HG03469 (cell line): ENCODE measurements at regions not wholly inside any gene's neighbourhood (a gene's known extent, or its start where the extent isn't known, plus 50 kb on each side); places are given as distances from the start of the nearest gene placed in this dataset.
A peak's percentile ranks its signal among the peaks of the same experiment; 100 is the strongest.
"Not testable (repeated sequence)": the region's sequence is repeated elsewhere in the genome, so short reads cannot be mapped to it uniquely, and the experiment has no call there.

Source experiments
- ATAC-seq: cut with Tn5 transposase; IDR thresholded peaks from one replicate; pipeline ENCODE4 v1.9.1; 2021; ENCODE audit warnings: mild to moderate bottlenecking, moderate library complexity, moderate number of reproducible peaks; ENCODE audit not compliant: unreplicated experiment

DNA sequence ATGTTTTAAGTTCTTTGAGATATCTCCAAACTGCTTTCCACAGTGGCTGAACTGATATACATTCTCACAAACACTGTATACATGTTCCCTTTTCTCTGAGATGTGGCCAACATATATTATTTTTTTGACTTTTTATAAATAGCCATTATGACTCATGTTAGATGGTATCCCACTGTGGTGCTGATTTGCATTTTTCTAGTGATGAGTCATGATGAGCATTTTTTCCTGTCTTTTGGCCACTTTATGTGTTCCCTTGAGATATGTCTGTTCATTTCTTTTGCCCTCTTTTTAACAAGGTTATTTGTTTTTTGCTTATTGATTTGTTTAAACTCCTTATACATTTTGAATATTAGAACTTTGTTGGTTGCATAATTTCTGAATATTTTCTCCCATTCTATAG is 1055.1 kb downstream of the NXPH1 start:
- ATAC-seq = peak; percentile 67

DNA sequence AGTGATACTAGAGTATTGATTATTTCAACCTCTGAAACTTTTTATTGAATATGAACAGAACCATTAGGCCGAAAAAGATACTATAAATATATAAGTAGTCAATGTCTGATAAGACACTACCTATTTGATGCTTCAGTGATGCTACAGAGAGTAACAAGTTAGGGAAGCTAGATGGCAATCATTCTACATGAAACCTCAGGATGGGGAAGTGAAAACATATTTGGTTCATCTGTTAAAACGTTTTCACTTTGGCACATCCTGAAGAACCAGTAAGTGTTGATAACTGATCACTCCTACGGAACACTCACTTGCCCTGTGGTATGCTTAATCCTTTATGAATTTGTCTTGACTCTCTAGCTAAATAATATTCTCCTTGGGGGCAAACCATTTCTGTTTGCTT is 1064.9 kb downstream of the NXPH1 start:
- ATAC-seq = no peak

DNA sequence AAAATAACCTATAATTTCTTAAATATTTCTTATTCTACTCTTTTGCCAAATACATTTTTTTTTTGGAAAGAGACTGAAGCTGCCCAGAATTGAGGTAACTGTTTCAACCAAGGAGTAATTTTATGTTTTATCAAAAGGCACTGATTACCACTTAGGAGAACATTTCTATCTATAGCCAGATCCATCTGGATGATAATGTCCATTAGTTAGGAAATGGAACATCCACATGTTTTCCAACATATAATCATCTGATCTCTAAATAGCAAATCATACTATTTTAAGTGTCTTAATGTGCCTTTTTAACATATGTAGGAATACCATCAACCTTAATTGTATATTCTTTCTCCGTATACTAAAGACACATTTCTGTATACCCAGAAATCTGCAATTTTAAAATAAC is 1068.9 kb downstream of the NXPH1 start:
- no peak for ATAC-seq

- no peak for ATAC-seq
Observed at GRCh38 chr7:9504678-9505077, 1071.3 kb downstream of the NXPH1 start.

DNA sequence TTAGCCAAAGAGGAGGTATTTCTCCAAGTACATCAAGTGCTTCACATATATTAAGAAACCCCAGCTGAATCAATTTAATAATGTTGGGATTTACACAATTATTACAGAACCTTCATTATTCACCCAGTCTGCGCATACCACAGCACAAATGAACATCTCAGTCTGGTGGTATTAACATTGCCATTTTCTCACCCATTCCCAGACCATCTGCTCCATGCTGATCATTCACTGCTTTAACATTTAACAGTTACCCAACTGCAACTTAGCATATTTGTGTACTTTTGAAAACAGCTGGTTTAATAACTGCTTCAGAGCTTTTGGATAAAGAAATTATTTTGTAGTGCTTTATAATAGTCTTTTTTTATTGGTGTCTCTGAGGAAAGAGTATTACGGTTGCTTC is 1072.1 kb downstream of the NXPH1 start:
- no peak for ATAC-seq

DNA sequence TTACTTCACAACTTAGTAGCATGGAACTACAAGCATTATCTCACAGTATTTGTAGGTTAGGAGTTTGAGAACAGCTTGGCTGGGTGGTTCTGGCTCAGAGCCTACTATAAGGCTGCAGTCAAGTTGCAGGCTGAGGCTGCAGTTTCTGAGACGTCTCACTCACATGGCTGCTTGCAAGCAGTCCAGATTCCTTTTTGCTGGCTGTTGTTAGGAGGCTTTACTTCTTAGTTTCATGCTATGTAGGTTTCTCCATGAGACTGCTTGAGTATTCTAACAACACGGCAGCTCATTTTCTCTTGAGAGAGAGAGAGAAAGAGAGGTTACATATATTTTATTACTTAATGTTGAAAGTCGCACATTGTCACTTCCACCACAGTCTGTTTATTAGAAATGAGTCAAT is 1073.9 kb downstream of the NXPH1 start:
- no peak for ATAC-seq

GRCh38 chr7:9516662-9517061 is 1083.3 kb downstream of the NXPH1 start:
- ATAC-seq = no peak

GRCh38 chr7:9523579-9523978 is 1090.2 kb downstream of the NXPH1 start:
- ATAC-seq = no peak

DNA sequence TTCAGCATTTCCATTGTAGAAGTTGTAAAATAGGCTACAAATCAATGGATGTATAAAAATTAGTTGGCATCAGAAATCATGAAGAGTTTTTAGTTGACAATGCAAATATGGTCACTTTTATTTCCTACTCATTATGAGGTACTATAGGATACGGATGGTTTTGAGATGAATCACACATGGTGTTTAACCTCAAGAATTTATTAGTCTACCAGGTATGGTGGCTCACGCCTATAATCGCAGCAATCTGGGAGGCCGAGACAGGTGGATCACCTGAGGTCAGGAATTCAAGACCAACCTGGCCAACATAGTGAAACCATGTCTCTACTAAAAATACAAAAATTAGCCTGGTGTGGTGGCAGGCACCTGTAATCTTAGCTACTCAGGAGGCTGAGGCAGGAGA is 1119.0 kb downstream of the NXPH1 start:
- not testable (repeated sequence) for ATAC-seq

GRCh38 chr7:9557853-9558252 is 1124.4 kb downstream of the NXPH1 start:
- no peak for ATAC-seq

DNA sequence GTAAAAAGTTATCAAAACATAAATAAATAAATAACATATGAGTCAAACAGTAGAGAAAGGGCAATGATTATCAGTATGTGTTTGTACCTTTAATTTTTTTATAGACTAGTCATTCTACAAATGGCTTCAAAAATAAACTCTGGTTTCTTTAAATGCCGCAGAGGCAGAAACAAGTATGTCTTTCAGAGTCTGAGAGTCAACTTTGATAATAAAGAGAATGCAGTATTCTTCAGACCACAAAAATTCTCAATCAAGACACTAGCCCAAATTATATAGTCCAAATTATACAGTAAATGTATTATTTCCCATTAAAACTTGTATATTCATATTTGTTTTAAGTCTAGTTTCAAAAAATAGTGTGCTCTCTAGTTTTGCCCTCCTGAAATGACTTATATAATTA is 1142.3 kb downstream of the NXPH1 start:
- ATAC-seq = no peak

GRCh38 chr7:9582824-9583223 is 1149.4 kb downstream of the NXPH1 start:
- no peak for ATAC-seq

DNA sequence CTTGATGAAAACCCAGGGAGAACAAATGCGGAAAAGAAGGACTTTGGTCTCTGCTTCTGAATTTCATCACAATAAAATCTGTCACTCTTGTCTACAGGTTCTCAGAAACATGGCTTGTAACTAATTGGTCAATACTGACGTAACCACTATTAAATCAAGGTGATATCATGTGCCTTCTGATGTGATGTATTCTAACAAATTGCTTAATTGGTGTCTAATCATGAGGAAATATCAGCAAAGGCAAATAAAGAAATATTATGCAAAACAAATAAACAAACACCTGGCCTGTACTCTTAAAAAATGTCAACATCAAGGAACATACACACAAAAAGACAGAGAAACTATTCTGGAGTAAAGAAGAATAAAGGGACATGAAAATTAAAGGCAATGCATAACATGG is 1165.0 kb downstream of the NXPH1 start:
- no peak for ATAC-seq

- no peak for ATAC-seq
Observed at GRCh38 chr7:9600974-9601373, 1167.6 kb downstream of the NXPH1 start.

- no peak for ATAC-seq
Observed at GRCh38 chr7:9603291-9603690, 1169.9 kb downstream of the NXPH1 start.

DNA sequence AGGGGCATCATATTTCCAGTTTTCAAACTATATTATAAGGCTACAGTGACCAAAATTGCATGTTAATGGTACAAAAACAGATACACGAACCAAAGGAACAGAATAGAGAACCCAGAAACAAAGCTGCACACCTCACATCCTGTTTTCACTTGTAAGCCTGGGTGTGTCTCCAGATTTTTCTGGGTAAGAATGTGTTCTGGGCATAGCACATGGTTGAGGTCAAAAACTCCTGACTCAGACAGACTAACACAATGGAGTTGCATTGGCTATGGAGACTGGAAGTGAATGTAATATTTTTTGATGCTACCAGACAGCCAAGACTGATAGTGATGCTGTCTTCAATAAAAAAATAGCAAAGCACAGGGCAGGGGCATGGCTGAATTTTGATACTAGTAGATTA is 1175.2 kb downstream of the NXPH1 start:
- ATAC-seq = no peak

DNA sequence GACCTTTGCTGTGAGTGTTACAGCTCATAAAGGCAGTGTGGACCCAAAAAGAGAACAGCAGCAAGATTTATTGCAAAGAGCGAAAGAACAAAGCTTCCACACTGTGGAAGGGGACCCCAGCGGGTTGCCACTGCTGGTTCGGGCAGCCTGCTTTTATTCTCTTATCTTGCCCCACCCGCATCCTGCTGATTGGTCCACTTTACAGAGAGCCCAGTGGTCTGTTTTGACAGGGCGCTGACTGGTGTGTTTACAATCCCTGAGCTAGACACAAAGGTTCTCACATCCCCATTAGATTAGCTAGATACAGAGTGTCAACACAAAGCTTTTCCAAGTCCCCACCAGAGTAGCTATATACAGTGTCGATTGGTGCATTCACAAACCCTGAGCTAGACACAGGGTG is 1187.5 kb downstream of the NXPH1 start:
- not testable (repeated sequence) for ATAC-seq

GRCh38 chr7:9621306-9621902 is 1188.0 kb downstream of the NXPH1 start:
- not testable (repeated sequence) for ATAC-seq

GRCh38 chr7:9621927-9622326 is 1188.5 kb downstream of the NXPH1 start:
- ATAC-seq = no peak

GRCh38 chr7:9625953-9626352 is 1192.5 kb downstream of the NXPH1 start:
- no peak for ATAC-seq

DNA sequence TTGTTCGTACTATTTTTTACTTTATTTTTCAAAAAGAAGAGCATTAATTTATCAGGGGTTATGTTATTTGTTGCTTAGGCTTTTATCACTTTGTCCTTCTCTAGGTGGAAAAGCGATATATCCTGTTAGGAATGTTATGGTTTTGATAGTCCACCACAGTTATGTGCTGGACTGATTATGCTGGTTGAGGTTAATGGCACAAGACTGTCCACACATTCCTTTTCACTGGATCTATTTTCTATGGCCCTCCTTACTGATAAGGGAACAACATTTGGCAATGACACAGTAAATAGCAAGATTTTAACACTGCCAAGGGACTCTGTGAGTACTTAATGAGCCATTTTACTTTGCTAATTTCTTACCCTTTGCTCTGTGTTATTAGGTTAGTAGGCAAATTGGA is 1212.3 kb downstream of the NXPH1 start:
- ATAC-seq = no peak

DNA sequence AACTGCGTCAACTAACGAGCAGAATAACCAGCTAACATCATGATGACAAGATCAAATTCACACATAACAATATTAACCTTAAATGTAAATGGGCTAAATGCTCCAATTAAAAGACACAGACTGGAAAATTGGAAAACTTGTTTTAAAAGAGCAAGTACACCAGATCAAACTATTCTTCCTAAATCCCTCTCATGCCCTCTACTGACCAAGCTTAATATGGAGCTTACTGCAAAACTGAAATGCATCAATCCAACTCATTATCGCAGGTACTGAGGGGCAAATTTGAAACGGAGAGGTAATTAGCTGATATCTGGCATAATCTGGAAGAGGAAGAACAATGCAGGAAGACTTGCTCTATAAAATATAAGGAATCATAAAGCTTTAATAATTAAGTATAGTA is 1223.8 kb downstream of the NXPH1 start:
- no peak for ATAC-seq
